Retina (tissue), 1 donor: ENCODE measurements at regions not wholly inside any gene's neighbourhood (a gene's known extent, or its start where the extent isn't known, plus 50 kb on each side); places are given as distances from the start of the nearest gene placed in this dataset.
"Not testable (repeated sequence)": the region's sequence is repeated elsewhere in the genome, so short reads cannot be mapped to it uniquely, and the experiment has no call there.

Experiments used
- DNase-seq: peaks from one replicate; pipeline ENCODE4 v3.0.0-alpha.2; 2016

GRCh38 chr21:28332796-28333195 is 659.9 kb downstream of the LTN1 start:
- DNase-seq = no peak

GRCh38 chr21:28325618-28326017 is 667.1 kb downstream of the LTN1 start:
- no peak for DNase-seq

GRCh38 chr21:28324690-28325089 is 668.0 kb downstream of the LTN1 start:
- no peak for DNase-seq

- DNase-seq = no peak
These were observed 675.3 kb downstream of the LTN1 start for GRCh38 chr21:28317177-28317950.

- no peak for DNase-seq
These were observed 681.1 kb downstream of the LTN1 start for GRCh38 chr21:28311411-28312190.

- no peak for DNase-seq
These were observed 682.0 kb downstream of the LTN1 start for GRCh38 chr21:28310711-28311110.

GRCh38 chr21:28310171-28310685 is 682.4 kb downstream of the LTN1 start:
- no peak for DNase-seq

GRCh38 chr21:28309596-28309995 is 683.1 kb downstream of the LTN1 start:
- no peak for DNase-seq

GRCh38 chr21:28308516-28308915 is 684.2 kb downstream of the LTN1 start:
- DNase-seq = no peak

GRCh38 chr21:28299946-28300345 is 692.7 kb downstream of the LTN1 start:
- no peak for DNase-seq

GRCh38 chr21:28298251-28298672 is 694.4 kb downstream of the LTN1 start:
- DNase-seq = no peak

GRCh38 chr21:28294051-28294450 is 698.6 kb downstream of the LTN1 start:
- DNase-seq = no peak

GRCh38 chr21:28283641-28284490 is 708.8 kb downstream of the LTN1 start:
- no peak for DNase-seq

GRCh38 chr21:28282833-28283232 is 709.8 kb downstream of the LTN1 start:
- DNase-seq = no peak

GRCh38 chr21:28281357-28281756 is 711.3 kb downstream of the LTN1 start:
- not testable (repeated sequence) for DNase-seq

- DNase-seq = no peak
These were observed 712.1 kb downstream of the LTN1 start for GRCh38 chr21:28280611-28281010.

- DNase-seq = no peak
These were observed 715.4 kb downstream of the LTN1 start for GRCh38 chr21:28277324-28277723.

GRCh38 chr21:28272272-28272992 is 720.2 kb downstream of the LTN1 start:
- DNase-seq = no peak

GRCh38 chr21:28269173-28269572 is 723.5 kb downstream of the LTN1 start:
- no peak for DNase-seq

GRCh38 chr21:28268685-28269084 is 724.0 kb downstream of the LTN1 start:
- no peak for DNase-seq

- no peak for DNase-seq
These were observed 725.2 kb downstream of the LTN1 start for GRCh38 chr21:28267449-28267848.

- no peak for DNase-seq
These were observed 726.6 kb downstream of the LTN1 start for GRCh38 chr21:28266061-28266460.
